ENCODE measurements at regions not wholly inside any gene's neighbourhood (a gene's known extent, or its start where the extent isn't known, plus 50 kb on each side); places are given as distances from the start of the nearest gene placed in this dataset.
A peak's percentile ranks its signal among the peaks of the same experiment; 100 is the strongest.

- no peaks in the 10 kb centered on the region for H3K9me3 ChIP-seq (ENCODE audit: severe bottlenecking)
- peak; percentile 68 for DNase-seq
- TF ChIP-seq CTCF (IDR thresholded peaks at IDR 0.05; ENCODE audit: low read depth, low read length): no peak
Observed at GRCh38 chr2:145203891-145204290, 684.0 kb upstream of the ZEB2 start.

GRCh38 chr2:145199827-145200706 lies 680.1 kb upstream of the ZEB2 start:
- Histone ChIP-seq H3K36me3 (no peaks in the 10 kb centered on the region), H3K9me3 (ENCODE audit: severe bottlenecking) (no peaks in the 10 kb centered on the region), H3K27me3 (ENCODE audit: insufficient read depth, low read depth, severe bottlenecking) (no peaks in the 10 kb centered on the region), H3K4me3 (ENCODE audit: low read depth, low read length) (no peak overlapping the region), H3K27ac (no peak overlapping the region)
- no peak for DNase-seq
- TF ChIP-seq CTCF (IDR thresholded peaks at IDR 0.05; ENCODE audit: low read depth, low read length): no peak

More at GRCh38 chr2:145203891-145204290, 684.0 kb upstream of the ZEB2 start:
- H3K4me3 ChIP-seq (ENCODE audit: low read depth, low read length): no peak overlapping the region
- no peaks in the 10 kb centered on the region for H3K36me3 ChIP-seq
- H3K27me3 ChIP-seq (ENCODE audit: insufficient read depth, low read depth, severe bottlenecking): no peaks in the 10 kb centered on the region
- H3K27ac ChIP-seq: peak overlapping the region; percentile 46

- Histone ChIP-seq H3K36me3 (no peaks in the 10 kb centered on the region), H3K27me3 (ENCODE audit: insufficient read depth, low read depth, severe bottlenecking) (no peaks in the 10 kb centered on the region), H3K4me3 (ENCODE audit: low read depth, low read length) (no peak overlapping the region), H3K27ac (no peak overlapping the region), H3K9me3 (ENCODE audit: severe bottlenecking) (no peaks in the 10 kb centered on the region)
- no peak for TF ChIP-seq CTCF (IDR thresholded peaks at IDR 0.05; ENCODE audit: low read depth, low read length)
- DNase-seq: no peak
Observed at GRCh38 chr2:145199042-145199441, 679.1 kb upstream of the ZEB2 start.

DNA sequence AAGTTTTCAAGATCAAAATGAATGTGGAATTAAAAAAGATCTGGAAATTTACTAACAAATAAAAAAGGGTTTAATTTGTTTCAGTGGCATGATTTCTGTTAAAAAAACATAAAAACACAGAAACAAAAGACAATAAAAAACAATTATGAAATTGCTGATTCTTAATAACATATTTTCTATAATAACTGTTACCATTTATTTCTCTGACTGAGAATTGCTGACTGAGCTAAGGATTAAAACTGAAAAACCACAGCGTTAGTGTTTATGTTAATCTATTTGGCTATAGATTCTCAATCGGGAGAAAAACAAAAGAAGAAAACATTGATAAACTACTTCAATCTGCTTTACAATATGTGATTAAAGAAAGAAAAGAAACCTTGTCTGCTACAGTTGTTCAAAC lies 678.6 kb upstream of the ZEB2 start:
- Histone ChIP-seq H3K9me3 (ENCODE audit: severe bottlenecking) (no peaks in the 10 kb centered on the region), H3K4me3 (ENCODE audit: low read depth, low read length) (no peak overlapping the region), H3K27ac (no peak overlapping the region), H3K27me3 (ENCODE audit: insufficient read depth, low read depth, severe bottlenecking) (no peaks in the 10 kb centered on the region), H3K36me3 (no peaks in the 10 kb centered on the region)
- no peak for TF ChIP-seq CTCF (IDR thresholded peaks at IDR 0.05; ENCODE audit: low read depth, low read length)
- no peak for DNase-seq

GRCh38 chr2:145197944-145198343 lies 678.0 kb upstream of the ZEB2 start:
- no peak for TF ChIP-seq CTCF (IDR thresholded peaks at IDR 0.05; ENCODE audit: low read depth, low read length)
- Histone ChIP-seq H3K27ac (no peak overlapping the region), H3K27me3 (ENCODE audit: insufficient read depth, low read depth, severe bottlenecking) (no peaks in the 10 kb centered on the region), H3K36me3 (no peaks in the 10 kb centered on the region), H3K4me3 (ENCODE audit: low read depth, low read length) (no peak overlapping the region), H3K9me3 (ENCODE audit: severe bottlenecking) (no peaks in the 10 kb centered on the region)
- no peak for DNase-seq

Measured in WERI-Rb-1 (cell line).